CD4-positive, alpha-beta T cell (primary cell): ENCODE measurements at regions not wholly inside any gene's neighbourhood (a gene's known extent, or its start where the extent isn't known, plus 50 kb on each side); places are given as distances from the start of the nearest gene placed in this dataset.

Experiments used
- ATAC-seq: fragments of 200-7000 bp; cut with Tn5 transposase; one replicate; pipeline ENCODE4 v1.10.0; 2022; ENCODE audit warnings: mild to moderate bottlenecking; ENCODE audit not compliant: poor library complexity
- CTCF ChIA-PET: fragments of 350-600 bp; sonication (Branson Sonifier 250); formaldehyde crosslinking; loops from one replicate; lab custom pipeline; 2021; ENCODE audit warnings: antibody characterized with exemption, inconsistent platforms; lab: Charles Lee
- POLR2A ChIA-PET: fragments of 350-600 bp; sonication (Branson Sonifier 250); formaldehyde crosslinking; loops from one replicate; lab custom pipeline; 2021; ENCODE audit warnings: antibody characterized with exemption, inconsistent platforms; lab: Charles Lee
- DNase-seq, 14 experiments: peaks; one replicate each; pipeline ENCODE4 v3.0.0-alpha.2; 2013 to 2020; ENCODE audit warnings: mixed read lengths in 2 of 14
- H3K27ac ChIP-seq, 2 donors: one replicate each; pipeline versions ENCODE4 v1.5.1 to v1.7.0; 2013; ENCODE audit warnings: low read length in 2 of 2, low read depth in 1 of 2, mild to moderate bottlenecking in 1 of 2
- H3K27me3 ChIP-seq, 2 experiments: 1 replicate in 1 of 2; 2 replicates in 1 of 2; pipeline versions ENCODE4 v1.6.1 to v1.7.0; 2013; ENCODE audit warnings: low read length in 2 of 2, control low read depth in 1 of 2, mild to moderate bottlenecking in 1 of 2, moderate library complexity in 1 of 2; ENCODE audit not compliant: insufficient read depth in 2 of 2, control insufficient read depth in 1 of 2
- H3K36me3 ChIP-seq: one replicate; pipeline ENCODE4 v1.6.1; 2013; ENCODE audit warnings: low read length, control low read depth; ENCODE audit not compliant: insufficient read depth
- H3K4me1 ChIP-seq: one replicate; pipeline ENCODE4 v1.6.1; 2013; ENCODE audit warnings: low read length, control low read depth; ENCODE audit not compliant: insufficient read depth
- H3K4me3 ChIP-seq: one replicate; pipeline ENCODE4 v1.5.1; 2013; ENCODE audit warnings: mild to moderate bottlenecking, low read length, moderate library complexity
- H3K9me3 ChIP-seq, 2 experiments: 1 replicate in 1 of 2; 2 replicates in 1 of 2; pipeline versions ENCODE4 v1.6.1 to v1.7.0; 2013; ENCODE audit warnings: low read length in 2 of 2, mild to moderate bottlenecking in 2 of 2, control low read depth in 1 of 2, moderate library complexity in 1 of 2; ENCODE audit not compliant: control insufficient read depth in 1 of 2, insufficient read depth in 1 of 2
- H3K27ac Mint-ChIP-seq: one replicate; pipeline ENCODE4 v1.8.0; 2020; ENCODE audit warnings: mixed read lengths
- H3K27me3 Mint-ChIP-seq: one replicate; pipeline ENCODE4 v1.8.0; 2021; ENCODE audit warnings: mixed read lengths
- H3K36me3 Mint-ChIP-seq: one replicate; pipeline ENCODE4 v1.8.0; 2021; ENCODE audit warnings: low read depth, mixed read lengths
- H3K4me1 Mint-ChIP-seq: one replicate; pipeline ENCODE4 v1.8.0; 2021; ENCODE audit warnings: low read depth, mixed read lengths
- H3K4me3 Mint-ChIP-seq: one replicate; pipeline ENCODE4 v1.8.0; 2020; ENCODE audit warnings: mild to moderate bottlenecking, mixed read lengths
- H3K9me3 Mint-ChIP-seq: one replicate; pipeline ENCODE4 v1.8.0; 2020; ENCODE audit warnings: mixed read lengths
- intact Hi-C, 2 experiments: fragments of 100-400 bp; cut with DNase I in 1 of 2; cut with micrococcal nuclease in 1 of 2; formaldehyde crosslinking; loops; one replicate each; pipeline versions ENCODE4 v1.15.1 to v1.9.0; 2023 to 2025; cut with DNase I, micrococcal nuclease
- TF ChIP-seq, protein P1 (sequence below): fragments of 200-600 bp; IDR thresholded peaks from one replicate; pipeline ENCODE4 v1.8.0; 2022; ENCODE audit warnings: antibody characterized with exemption, mild to moderate bottlenecking

DNA sequence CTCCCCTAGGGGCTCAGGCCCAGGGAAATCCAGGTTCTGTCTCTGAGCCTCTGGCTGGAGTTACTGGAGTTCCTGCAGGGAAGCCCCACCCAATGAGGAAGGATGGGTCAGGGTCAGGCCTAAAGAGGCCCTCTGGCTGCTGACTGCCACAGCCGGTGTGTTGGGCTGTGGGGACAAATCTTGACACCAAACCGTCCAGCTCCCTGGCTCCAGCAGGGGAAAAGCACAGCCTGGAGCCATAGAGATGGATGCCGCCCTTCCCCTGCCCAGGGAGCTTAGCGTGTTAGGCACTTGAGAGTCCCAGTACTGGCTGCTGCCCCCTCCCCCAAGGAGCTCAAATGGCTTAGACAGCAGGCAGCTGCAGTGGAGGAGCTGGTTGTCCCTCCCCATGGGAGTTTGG lies 321.3 kb upstream of the LCORL start:
- H3K27me3 Mint-ChIP-seq = no peaks in the 10 kb centered on the region
- intact Hi-C loops = no loop called here
- ChIA-PET CTCF (no interaction called here), POLR2A (no interaction called here)
- Histone ChIP-seq H3K9me3 (peaks cover 0 to 9% of the 10 kb centered on the region in 2 experiments), H3K36me3 (no peaks in the 10 kb centered on the region), H3K27ac (no peak overlapping the region), H3K4me1 (no peaks in the 10 kb centered on the region), H3K27me3 (no peaks in the 10 kb centered on the region), H3K4me3 (no peak overlapping the region)
- no peak overlapping the region for H3K4me3 Mint-ChIP-seq
- no peaks in the 10 kb centered on the region for H3K4me1 Mint-ChIP-seq
- H3K9me3 Mint-ChIP-seq = peaks cover 6% of the 10 kb centered on the region
- no peak overlapping the region for H3K27ac Mint-ChIP-seq
- no peaks in the 10 kb centered on the region for H3K36me3 Mint-ChIP-seq
- no peak for ATAC-seq
- DNase-seq = no peak
- TF ChIP-seq, protein P1, sequence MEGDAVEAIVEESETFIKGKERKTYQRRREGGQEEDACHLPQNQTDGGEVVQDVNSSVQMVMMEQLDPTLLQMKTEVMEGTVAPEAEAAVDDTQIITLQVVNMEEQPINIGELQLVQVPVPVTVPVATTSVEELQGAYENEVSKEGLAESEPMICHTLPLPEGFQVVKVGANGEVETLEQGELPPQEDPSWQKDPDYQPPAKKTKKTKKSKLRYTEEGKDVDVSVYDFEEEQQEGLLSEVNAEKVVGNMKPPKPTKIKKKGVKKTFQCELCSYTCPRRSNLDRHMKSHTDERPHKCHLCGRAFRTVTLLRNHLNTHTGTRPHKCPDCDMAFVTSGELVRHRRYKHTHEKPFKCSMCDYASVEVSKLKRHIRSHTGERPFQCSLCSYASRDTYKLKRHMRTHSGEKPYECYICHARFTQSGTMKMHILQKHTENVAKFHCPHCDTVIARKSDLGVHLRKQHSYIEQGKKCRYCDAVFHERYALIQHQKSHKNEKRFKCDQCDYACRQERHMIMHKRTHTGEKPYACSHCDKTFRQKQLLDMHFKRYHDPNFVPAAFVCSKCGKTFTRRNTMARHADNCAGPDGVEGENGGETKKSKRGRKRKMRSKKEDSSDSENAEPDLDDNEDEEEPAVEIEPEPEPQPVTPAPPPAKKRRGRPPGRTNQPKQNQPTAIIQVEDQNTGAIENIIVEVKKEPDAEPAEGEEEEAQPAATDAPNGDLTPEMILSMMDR = no peak

DNA sequence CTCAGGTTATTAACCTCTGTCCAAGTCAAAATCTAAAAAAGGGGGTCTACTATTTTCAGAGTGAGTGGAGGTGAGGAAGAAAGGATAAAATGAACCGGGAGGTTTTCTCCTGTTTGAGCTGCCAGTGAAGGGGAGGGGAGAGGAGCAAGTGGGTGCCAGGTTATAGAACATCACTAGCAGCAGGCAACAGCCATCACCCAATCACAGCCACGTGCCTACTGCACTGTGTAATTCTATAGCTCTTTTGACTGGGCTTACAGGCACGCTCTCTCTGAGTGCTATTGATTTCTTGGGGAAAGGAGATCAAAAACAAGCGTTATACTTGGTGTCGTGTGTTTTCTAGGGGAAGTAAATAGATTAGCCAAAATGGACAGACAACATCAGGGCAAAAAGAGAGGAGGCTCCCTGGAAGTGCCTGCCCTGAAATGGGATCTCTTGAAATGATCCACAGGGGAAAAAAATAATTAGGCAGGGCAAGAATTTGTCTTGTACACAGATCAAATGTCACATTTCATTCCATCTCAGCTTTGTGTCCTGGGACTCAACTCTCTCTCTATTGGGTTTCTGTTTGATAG lies 300.5 kb upstream of the LCORL start:
- Histone ChIP-seq H3K4me3 (no peak overlapping the region), H3K27ac (no peak overlapping the region), H3K4me1 (no peaks in the 10 kb centered on the region), H3K36me3 (no peaks in the 10 kb centered on the region), H3K9me3 (no peaks in the 10 kb centered on the region), H3K27me3 (peaks cover 4 to 6% of the 10 kb centered on the region in 2 experiments)
- intact Hi-C loops = no loop called here
- TF ChIP-seq, protein P1 = no peak
- Mint-ChIP-seq H3K4me3 (no peak overlapping the region), H3K27ac (no peak overlapping the region), H3K9me3 (no peaks in the 10 kb centered on the region), H3K4me1 (no peaks in the 10 kb centered on the region), H3K36me3 (no peaks in the 10 kb centered on the region), H3K27me3 (peaks cover 21% of the 10 kb centered on the region)
- no peak for ATAC-seq
- CTCF ChIA-PET = no interaction called here
- DNase-seq = no peak
- POLR2A ChIA-PET = no interaction called here

DNA sequence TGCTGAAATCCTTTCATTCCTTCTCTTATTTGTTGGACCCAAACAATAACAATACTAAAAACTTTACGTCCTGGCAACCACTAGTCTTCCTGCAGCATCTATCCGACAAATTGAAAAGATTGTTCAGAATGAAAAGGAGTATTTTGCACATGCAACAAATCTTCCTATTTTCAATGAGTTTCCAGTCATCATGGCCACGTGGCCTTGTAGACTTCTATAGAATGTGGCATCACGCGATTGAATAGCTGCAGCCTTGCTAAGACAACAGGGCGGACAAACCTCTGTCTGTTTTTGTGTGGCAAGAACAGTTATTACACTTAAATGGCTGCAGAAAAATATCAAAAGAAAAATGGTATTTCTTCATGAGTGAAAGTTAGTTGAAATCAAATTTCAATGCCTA lies 297.9 kb upstream of the LCORL start:
- Histone ChIP-seq H3K9me3 (no peaks in the 10 kb centered on the region), H3K27ac (no peak overlapping the region), H3K36me3 (no peaks in the 10 kb centered on the region), H3K27me3 (peaks cover 4 to 6% of the 10 kb centered on the region in 2 experiments), H3K4me3 (no peak overlapping the region), H3K4me1 (no peaks in the 10 kb centered on the region)
- H3K27me3 Mint-ChIP-seq = peaks cover 21% of the 10 kb centered on the region
- ATAC-seq = no peak
- H3K36me3 Mint-ChIP-seq = no peaks in the 10 kb centered on the region
- CTCF ChIA-PET = no interaction called here
- H3K4me3 Mint-ChIP-seq = no peak overlapping the region
- POLR2A ChIA-PET = no interaction called here
- H3K27ac Mint-ChIP-seq = no peak overlapping the region
- TF ChIP-seq, protein P1 = no peak
- H3K9me3 Mint-ChIP-seq = no peaks in the 10 kb centered on the region
- no peak for DNase-seq
- intact Hi-C loops = no loop called here
- H3K4me1 Mint-ChIP-seq = no peaks in the 10 kb centered on the region
